Aorta (tissue), 5 donors: ENCODE measurements at regions not wholly inside any gene's neighbourhood (a gene's known extent, or its start where the extent isn't known, plus 50 kb on each side); places are given as distances from the start of the nearest gene placed in this dataset.

Source experiments
- ATAC-seq: fragments of 200-7000 bp; cut with Tn5 transposase; one replicate; pipeline ENCODE4 v1.9.1; 2022; ENCODE audit warnings: moderate library complexity; ENCODE audit not compliant: low FRiP score
- DNase-seq, 2 donors: peaks; one replicate each; pipeline ENCODE4 v3.0.0-alpha.2; 2020
- H3K27ac ChIP-seq, 2 donors: one replicate each; pipeline ENCODE4 v1.5.1; 2013; ENCODE audit warnings: low read length in 2 of 2, mild to moderate bottlenecking in 2 of 2, moderate library complexity in 2 of 2, control low read depth in 1 of 2, inconsistent platforms in 1 of 2, low read depth in 1 of 2
- H3K27me3 ChIP-seq, 2 donors: one replicate each; pipeline ENCODE4 v1.6.1; 2013; ENCODE audit warnings: control low read depth in 1 of 2, low read length in 1 of 2, mild to moderate bottlenecking in 1 of 2, moderate library complexity in 1 of 2; ENCODE audit not compliant: insufficient read depth in 2 of 2, control insufficient read depth in 1 of 2
- H3K36me3 ChIP-seq, 2 donors: one replicate each; pipeline ENCODE4 v1.6.1; 2013; ENCODE audit warnings: control low read depth in 1 of 2, low read length in 1 of 2, mild to moderate bottlenecking in 1 of 2; ENCODE audit not compliant: insufficient read depth in 2 of 2, control insufficient read depth in 1 of 2
- H3K4me1 ChIP-seq, 2 donors: one replicate each; pipeline ENCODE4 v1.6.1; 2013; ENCODE audit warnings: low read length in 2 of 2, control low read depth in 1 of 2, mild to moderate bottlenecking in 1 of 2, moderate library complexity in 1 of 2; ENCODE audit not compliant: insufficient read depth in 2 of 2, control insufficient read depth in 1 of 2
- H3K4me3 ChIP-seq, 2 donors: one replicate each; pipeline ENCODE4 v1.5.1; 2013; ENCODE audit warnings: low read length in 2 of 2, control low read depth in 1 of 2, mild to moderate bottlenecking in 1 of 2
- H3K9me3 ChIP-seq: one replicate; pipeline ENCODE4 v1.6.1; 2013; ENCODE audit warnings: mild to moderate bottlenecking, low read length; ENCODE audit not compliant: control insufficient read depth
- WGBS, 2 donors: extraction: QIAGEN DNeasy Blood & Tissue Kit; methylation state at CpG; one replicate each; pipeline ENCODE4 v1.1.7; 2013; 5-methylcytosine and 5-hydroxymethylcytosine counted together
- intact Hi-C, 2 donors: fragments of 100-400 bp; cut with DNase I; formaldehyde crosslinking; loops; one replicate each; pipeline versions ENCODE4 v1.14.2 to v1.15.0; 2022
- donor health status: healthy with polysubstance abuse.
- donor health status: Bipolar disorder and iron deficiency.
- donor health status: DM: no; HTN: no; CAD: no.
- donor health status: DM: no; HTN: no; CAD: no.
- donor health status: DM: yes; HTN: yes; CAD: no.

GRCh38 chr6:19268117-19268516 lies 569.1 kb upstream of the ID4 start:
- Histone ChIP-seq H3K27ac (no peak overlapping the region), H3K4me1 (no peaks in the 10 kb centered on the region), H3K4me3 (no peak overlapping the region), H3K9me3 (peaks cover 3% of the 10 kb centered on the region), H3K27me3 (no peaks in the 10 kb centered on the region), H3K36me3 (no peaks in the 10 kb centered on the region)
- ATAC-seq, result no peak
- DNase-seq, result no peak
- intact Hi-C loops, result no loop called here
- 80 to 87% methylated on average over 2 of the region's 2 CpGs for WGBS, 2 donors

GRCh38 chr6:19268718-19269117 lies 568.5 kb upstream of the ID4 start:
- ATAC-seq (no peak), DNase-seq (no peak)
- Histone ChIP-seq H3K27ac (no peak overlapping the region), H3K27me3 (no peaks in the 10 kb centered on the region), H3K9me3 (peaks cover 3% of the 10 kb centered on the region), H3K4me1 (no peaks in the 10 kb centered on the region), H3K4me3 (no peak overlapping the region), H3K36me3 (no peaks in the 10 kb centered on the region)
- intact Hi-C loops, result no loop called here

- H3K36me3 ChIP-seq, result no peaks in the 10 kb centered on the region
- no peak overlapping the region for H3K27ac ChIP-seq
- no peak overlapping the region for H3K4me3 ChIP-seq
- H3K4me1 ChIP-seq, result no peaks in the 10 kb centered on the region
- ATAC-seq, result no peak
- intact Hi-C loops, result no loop called here
- no peaks in the 10 kb centered on the region for H3K27me3 ChIP-seq
- H3K9me3 ChIP-seq, result peaks cover 4% of the 10 kb centered on the region
- WGBS, 2 donors, result 92 to 93% methylated on average over 5 of the region's 5 CpGs
- no peak for DNase-seq
Observed at GRCh38 chr6:19269341-19269898, 567.8 kb upstream of the ID4 start.

- Histone ChIP-seq H3K36me3 (no peaks in the 10 kb centered on the region), H3K4me1 (no peaks in the 10 kb centered on the region), H3K27me3 (no peaks in the 10 kb centered on the region), H3K9me3 (peaks cover 9% of the 10 kb centered on the region), H3K4me3 (no peak overlapping the region), H3K27ac (no peak overlapping the region)
- no peak for ATAC-seq
- DNase-seq, result no peak
- intact Hi-C loops, result no loop called here
- WGBS, 2 donors, result 95 to 96% methylated on average over 15 of the region's 15 CpGs
Observed at GRCh38 chr6:19270616-19271015, 566.6 kb upstream of the ID4 start.

- WGBS, 2 donors, result 6 to 10% methylated on average over 2 of the region's 2 CpGs
- Histone ChIP-seq H3K27ac (no peak overlapping the region), H3K4me3 (peak overlapping the region in 1 of 2 donors; percentile 26), H3K36me3 (no peaks in the 10 kb centered on the region), H3K27me3 (no peaks in the 10 kb centered on the region), H3K9me3 (peaks cover 6% of the 10 kb centered on the region), H3K4me1 (no peaks in the 10 kb centered on the region)
- intact Hi-C loops, result no loop called here
- DNase-seq (no peak), ATAC-seq (no peak)
Observed at GRCh38 chr6:19279273-19279684, 557.9 kb upstream of the ID4 start.

- Histone ChIP-seq H3K27ac (no peak overlapping the region), H3K9me3 (no peaks in the 10 kb centered on the region), H3K36me3 (no peaks in the 10 kb centered on the region), H3K27me3 (no peaks in the 10 kb centered on the region), H3K4me1 (no peaks in the 10 kb centered on the region), H3K4me3 (no peak overlapping the region)
- 39 to 47% methylated on average over 1 of the region's 1 CpG for WGBS, 2 donors
- DNase-seq (no peak), ATAC-seq (no peak)
- intact Hi-C loops, result no loop called here
Observed at GRCh38 chr6:19287928-19288327, 549.2 kb upstream of the ID4 start.

GRCh38 chr6:19289457-19289856 lies 547.7 kb upstream of the ID4 start:
- no peak overlapping the region for H3K27ac ChIP-seq
- no peak for ATAC-seq
- no peak overlapping the region for H3K4me3 ChIP-seq
- no peaks in the 10 kb centered on the region for H3K27me3 ChIP-seq
- no peaks in the 10 kb centered on the region for H3K4me1 ChIP-seq
- intact Hi-C loops, result no loop called here
- no peaks in the 10 kb centered on the region for H3K36me3 ChIP-seq
- no peaks in the 10 kb centered on the region for H3K9me3 ChIP-seq
- DNase-seq, result no peak

- H3K4me1 ChIP-seq, result peaks cover 0 to 3% of the 10 kb centered on the region in 2 donors
- no peak for DNase-seq
- ATAC-seq, result no peak
- WGBS, 2 donors, result 4 to 7% methylated on average over 4 of the region's 4 CpGs
- H3K27me3 ChIP-seq, result no peaks in the 10 kb centered on the region
- no peaks in the 10 kb centered on the region for H3K9me3 ChIP-seq
- H3K27ac ChIP-seq, result no peak overlapping the region
- no peaks in the 10 kb centered on the region for H3K36me3 ChIP-seq
- no peak overlapping the region for H3K4me3 ChIP-seq
- intact Hi-C loops, result no loop called here
Observed at GRCh38 chr6:19297880-19298279, 539.3 kb upstream of the ID4 start.

- no peak overlapping the region for H3K4me3 ChIP-seq
- intact Hi-C loops, result no loop called here
- no peaks in the 10 kb centered on the region for H3K9me3 ChIP-seq
- ATAC-seq, result no peak
- H3K36me3 ChIP-seq, result no peaks in the 10 kb centered on the region
- 92 to 97% methylated on average over 2 of the region's 2 CpGs for WGBS, 2 donors
- no peaks in the 10 kb centered on the region for H3K27me3 ChIP-seq
- H3K4me1 ChIP-seq, result peaks cover 3% of the 10 kb centered on the region in 2 donors
- no peak for DNase-seq
- no peak overlapping the region for H3K27ac ChIP-seq
Observed at GRCh38 chr6:19298421-19298820, 538.7 kb upstream of the ID4 start.
